ENCODE measurements at regions not wholly inside any gene's neighbourhood (a gene's known extent, or its start where the extent isn't known, plus 50 kb on each side); places are given as distances from the start of the nearest gene placed in this dataset.

GRCh38 chr1:11373895-11374747 lies 101.1 kb downstream of the UBIAD1 start:
- DNase-seq, result no peak

DNA sequence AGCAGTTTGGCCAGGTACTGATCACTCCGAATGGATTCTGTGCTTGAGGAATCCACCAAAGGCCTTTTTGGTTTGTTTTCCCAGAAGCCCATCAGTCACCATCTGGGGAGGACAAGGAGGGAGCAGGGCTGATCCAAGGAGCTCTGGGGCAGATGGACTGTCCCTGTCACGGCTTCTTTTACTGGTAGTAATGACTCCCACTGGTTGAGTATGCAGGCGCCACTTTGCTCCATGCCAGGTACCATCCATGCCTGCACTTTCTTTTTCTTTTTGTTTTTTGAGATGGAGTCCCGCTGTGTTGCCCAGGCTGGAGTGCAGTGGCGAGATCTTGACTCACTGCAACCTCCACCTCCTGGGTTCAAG lies 101.7 kb downstream of the UBIAD1 start:
- DNase-seq, result no peak

DNA sequence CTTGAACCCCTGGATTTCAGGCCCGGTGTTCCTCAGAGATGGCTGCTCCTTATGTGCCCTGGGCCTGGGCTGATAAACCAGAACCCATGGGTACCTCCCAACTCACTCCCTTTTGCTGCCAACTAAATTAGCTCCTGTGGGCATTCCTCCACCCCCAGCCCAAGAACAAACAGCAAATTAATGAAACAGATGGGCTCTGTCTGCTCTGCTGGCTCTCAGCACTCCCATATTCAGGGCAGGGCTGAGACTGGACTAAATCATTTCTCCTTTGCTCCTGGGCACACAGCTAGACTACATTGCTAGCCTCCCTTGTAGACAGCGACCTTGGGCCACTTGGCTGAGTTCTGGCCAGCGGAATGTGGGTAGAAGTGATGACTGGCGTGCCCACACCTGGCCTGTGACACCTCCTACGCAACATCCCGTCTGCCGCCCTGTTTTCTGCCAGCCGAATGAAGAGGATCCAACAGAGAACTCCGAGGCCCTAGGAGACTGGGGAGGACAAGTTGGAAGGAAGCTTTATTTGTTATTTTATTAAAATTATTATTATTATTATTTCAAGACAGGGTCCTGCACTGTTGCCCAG lies 101.9 kb upstream of the DISP3 start:
- peak; percentile 76 for DNase-seq

DNA sequence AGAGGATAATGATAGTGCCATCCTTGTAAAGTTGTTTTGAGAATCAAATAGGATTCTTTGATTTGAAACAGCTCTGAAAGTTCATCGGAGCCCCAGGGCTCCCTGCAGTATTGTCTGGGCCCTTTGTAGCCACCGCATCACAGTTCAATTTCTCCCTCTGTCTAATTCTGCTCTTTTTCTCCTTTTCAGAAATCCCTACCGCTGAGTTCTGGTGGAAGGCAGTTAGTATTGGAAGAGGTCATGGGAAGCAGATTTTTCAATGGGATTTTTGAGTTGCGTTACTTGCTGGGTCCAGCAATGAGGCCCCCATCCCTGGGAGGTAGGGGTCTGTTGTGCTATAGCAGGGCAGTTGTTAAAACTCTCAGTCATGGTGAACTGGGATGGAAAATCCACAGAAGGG lies 101.0 kb upstream of the DISP3 start:
- DNase-seq, result no peak

- DNase-seq, result no peak
Observed at GRCh38 chr1:11379851-11380250, 99.1 kb upstream of the DISP3 start.

DNA sequence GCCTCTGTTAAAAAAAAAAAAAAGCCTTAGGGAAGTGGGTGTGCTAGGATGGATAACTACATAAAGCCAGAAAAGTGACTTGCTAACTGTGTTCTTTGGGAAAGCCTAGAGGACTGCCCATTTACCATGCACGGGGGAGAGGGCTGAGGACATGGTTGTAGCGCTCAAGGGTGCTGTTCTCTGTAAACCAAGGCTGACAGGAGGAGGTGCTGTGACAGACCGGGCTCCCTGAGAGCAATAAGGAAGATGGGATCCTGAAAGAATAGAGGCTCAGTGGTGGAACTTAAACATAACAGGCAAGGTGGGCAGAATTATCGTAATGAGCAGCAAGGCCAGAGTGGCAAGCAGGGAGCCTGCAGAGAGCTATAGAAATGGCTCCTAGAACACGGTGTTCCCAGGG lies 98.5 kb upstream of the DISP3 start:
- no peak for DNase-seq

GRCh38 chr1:11383553-11384169 lies 95.3 kb upstream of the DISP3 start:
- peak; percentile 49 for DNase-seq

- no peak for DNase-seq
Observed at GRCh38 chr1:11384170-11384554, 94.8 kb upstream of the DISP3 start.

GRCh38 chr1:11387829-11388228 lies 91.1 kb upstream of the DISP3 start:
- DNase-seq, result no peak

- DNase-seq, result no peak
Observed at GRCh38 chr1:11388617-11389016, 90.3 kb upstream of the DISP3 start.

DNA sequence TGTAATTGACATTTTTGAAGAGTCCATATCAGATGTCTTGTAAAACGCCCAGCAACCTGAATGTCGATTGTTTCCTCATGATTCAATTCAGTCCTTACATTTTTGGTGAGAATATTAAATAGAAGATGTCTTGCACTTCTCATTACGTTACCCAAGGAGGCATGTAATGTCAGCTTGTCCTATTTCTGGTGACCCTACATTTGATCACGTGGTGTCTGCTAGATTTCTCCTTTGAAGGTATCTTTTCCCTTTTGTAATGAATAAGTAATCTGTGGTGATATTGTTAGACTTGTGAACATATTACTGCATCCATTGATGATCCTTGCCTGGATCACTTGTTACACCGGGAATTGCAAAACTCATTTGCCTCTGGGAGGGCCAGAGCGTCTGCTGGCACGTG lies 87.6 kb upstream of the DISP3 start:
- no peak for DNase-seq

- DNase-seq, result no peak
Observed at GRCh38 chr1:11391886-11392285, 87.1 kb upstream of the DISP3 start.

- no peak for DNase-seq
Observed at GRCh38 chr1:11394592-11395245, 84.2 kb upstream of the DISP3 start.

DNA sequence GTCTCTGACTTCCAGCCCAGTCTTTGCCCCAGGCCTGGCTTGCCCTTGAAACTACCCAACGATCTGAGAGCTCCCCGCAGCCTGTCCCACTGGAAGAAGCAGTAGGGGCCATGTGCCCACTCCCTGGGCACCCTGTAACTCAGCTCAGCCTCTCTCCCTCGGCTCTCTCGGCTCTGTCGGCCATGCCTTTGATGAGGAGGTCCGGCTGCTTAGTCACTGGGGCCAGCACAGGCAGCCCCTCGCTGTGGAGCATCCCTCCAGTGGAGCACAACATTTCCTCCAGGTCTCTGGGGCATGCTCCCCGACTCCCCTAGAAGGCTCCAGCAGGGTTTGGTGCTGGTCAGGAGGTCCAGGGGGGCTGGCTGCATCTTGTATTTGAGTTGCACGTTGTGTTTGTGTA lies 83.3 kb upstream of the DISP3 start:
- DNase-seq, result no peak

DNA sequence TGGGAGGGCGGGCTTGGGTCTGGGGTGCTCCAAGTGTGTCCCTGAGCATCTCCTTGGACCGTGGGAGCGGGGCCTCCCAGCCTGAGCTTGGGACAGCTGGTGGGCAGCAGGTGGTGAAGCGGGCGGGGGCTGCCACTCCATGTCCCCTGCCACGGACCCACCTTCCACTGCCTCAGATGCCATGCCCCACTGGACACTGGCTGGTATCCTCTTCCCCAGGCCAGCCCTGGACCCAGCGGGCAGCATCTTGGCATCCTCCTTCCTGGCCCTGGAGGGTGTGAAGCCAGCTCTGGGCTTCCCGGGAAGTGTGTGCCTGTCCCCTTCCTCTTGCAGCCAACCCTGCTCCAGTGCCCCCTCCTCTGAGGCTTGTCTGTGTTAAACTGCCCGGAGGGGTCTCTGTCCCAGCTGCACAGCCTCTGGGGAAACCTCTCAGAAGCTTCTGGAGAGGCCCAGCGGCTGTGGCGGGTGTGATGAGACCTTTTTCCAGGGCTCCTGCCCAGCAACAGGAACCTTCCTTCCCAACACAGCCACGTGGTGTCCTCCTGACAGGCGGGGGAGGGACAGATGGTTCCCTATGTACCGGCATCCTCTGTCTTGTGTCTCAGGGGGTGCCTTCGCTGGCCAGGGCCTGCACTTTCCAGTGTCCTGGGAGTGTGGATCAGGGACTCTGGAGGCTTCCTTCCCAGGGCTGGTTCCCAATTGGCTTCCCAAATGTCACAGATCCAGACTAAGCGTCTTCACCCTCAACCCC lies 81.6 kb upstream of the DISP3 start:
- DNase-seq, result no peak

DNA sequence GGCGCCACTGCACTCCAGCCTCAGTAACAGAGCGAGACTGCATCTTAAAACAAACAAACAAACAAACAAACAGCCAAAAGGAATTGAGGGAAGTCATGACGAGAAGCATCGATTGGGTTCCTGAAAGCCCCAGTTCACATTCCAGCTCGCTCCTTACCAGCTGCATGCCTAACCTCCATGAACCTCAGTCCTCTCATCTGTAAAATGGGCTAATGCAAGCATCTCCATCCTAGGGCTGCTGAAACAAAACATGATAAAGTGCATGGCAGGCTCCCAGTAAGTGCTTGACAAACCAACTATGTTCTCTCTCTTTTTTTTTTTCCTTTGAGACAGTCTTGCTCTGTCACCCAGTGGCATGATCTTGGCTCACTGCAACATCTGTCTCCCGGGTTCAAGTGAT lies 79.7 kb upstream of the DISP3 start:
- no peak for DNase-seq

DNA sequence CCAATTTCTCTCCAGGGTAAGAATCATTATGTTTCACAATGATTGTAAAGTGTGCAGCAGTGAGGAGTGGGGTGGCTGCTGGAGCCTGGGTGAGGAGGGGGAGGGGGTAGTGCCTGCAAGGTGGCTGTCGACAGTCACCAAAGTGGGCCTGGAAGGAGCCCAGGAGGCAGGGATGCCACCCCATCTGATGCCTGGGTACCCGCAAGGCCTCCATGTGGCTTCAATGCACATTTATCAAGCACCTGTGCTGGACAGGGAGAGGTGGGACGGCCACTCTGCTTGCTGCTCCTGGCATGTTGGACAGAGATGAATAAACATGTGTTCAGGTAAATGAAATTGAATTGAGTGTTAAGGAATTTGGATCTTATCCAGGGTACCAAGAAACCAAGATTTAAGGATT lies 78.8 kb upstream of the DISP3 start:
- no peak for DNase-seq

DNA sequence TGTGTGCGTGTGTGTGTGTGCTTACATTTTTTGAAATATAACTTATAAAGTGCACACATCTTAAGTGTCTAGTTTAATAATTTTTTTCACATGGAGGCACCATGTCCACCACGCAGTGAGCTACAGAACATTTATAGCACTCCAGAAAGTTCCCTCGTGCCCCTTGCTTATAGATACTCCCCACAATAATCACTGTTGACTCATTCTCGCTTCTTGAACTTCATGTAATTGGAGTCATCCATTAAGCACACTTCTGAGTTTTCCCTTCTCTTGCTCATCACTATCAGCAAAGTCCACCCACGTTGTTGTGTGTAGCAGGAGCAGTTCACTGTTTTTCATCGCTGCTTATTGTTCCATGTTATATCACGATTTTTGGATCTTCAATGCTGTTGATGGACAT lies 78.4 kb upstream of the DISP3 start:
- DNase-seq, result no peak

- no peak for DNase-seq
Observed at GRCh38 chr1:11406845-11407244, 72.1 kb upstream of the DISP3 start.

DNA sequence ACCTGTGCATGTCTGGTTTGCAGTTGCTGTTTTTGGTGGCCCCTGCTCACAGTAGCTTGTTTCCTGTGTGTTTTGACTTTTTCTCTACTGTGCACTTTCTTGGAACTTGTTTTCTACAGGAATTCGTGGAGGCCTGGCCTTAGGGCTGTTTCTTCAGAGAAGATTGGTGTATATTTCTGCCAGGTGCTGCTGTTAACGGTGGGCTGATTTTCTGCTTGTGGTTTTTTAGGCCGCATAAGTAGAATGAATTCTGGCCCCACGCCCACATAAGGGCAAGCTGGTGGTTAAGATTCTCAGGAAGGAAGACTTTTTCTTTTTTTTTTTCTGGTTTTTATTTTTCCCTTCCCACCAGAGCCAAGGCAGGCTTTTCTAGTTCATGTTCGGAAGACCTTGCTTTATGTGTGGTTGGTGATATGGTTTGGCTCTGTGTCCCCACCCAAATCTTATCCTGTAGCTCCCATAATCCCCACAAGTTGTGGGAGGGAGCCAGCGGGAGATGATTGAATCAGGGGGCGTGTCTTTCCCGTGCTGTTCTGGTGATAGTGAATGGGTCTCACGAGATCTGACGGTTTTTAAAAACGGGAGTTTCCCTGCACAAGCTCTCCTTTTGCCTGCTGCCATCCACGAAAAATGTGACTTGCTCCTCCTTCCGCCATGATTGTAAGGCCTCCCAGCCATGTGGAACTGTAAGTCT lies 71.5 kb upstream of the DISP3 start:
- DNase-seq, result no peak

GRCh38 chr1:11412141-11412540 lies 66.8 kb upstream of the DISP3 start:
- DNase-seq, result peak; percentile 94

GRCh38 chr1:11413986-11414391 lies 65.0 kb upstream of the DISP3 start:
- DNase-seq, result no peak
